Progenitor cell of endocrine pancreas (in vitro differentiated cells): ENCODE measurements at regions not wholly inside any gene's neighbourhood (a gene's known extent, or its start where the extent isn't known, plus 50 kb on each side); places are given as distances from the start of the nearest gene placed in this dataset.
"Not testable (repeated sequence)": the region's sequence is repeated elsewhere in the genome, so short reads cannot be mapped to it uniquely, and the experiment has no call there.

ENCODE experiments used
- DNase-seq: peaks from one replicate; pipeline ENCODE4 v3.0.0; 2021; ENCODE audit warnings: low spot score; ENCODE audit not compliant: unreplicated experiment
- H3K27ac Mint-ChIP-seq: 2 replicates; pipeline ENCODE4 v1.8.0; 2021; ENCODE audit warnings: mild to moderate bottlenecking, moderate library complexity, mixed read lengths
- H3K27me3 Mint-ChIP-seq: 2 replicates; pipeline ENCODE4 v1.8.0; 2021; ENCODE audit warnings: mixed read lengths
- H3K36me3 Mint-ChIP-seq: 2 replicates; pipeline ENCODE4 v1.8.0; 2022; ENCODE audit warnings: mixed read lengths; ENCODE audit not compliant: insufficient read depth
- H3K4me1 Mint-ChIP-seq: 2 replicates; pipeline ENCODE4 v1.8.0; 2021; ENCODE audit warnings: low read depth, mixed read lengths
- H3K4me3 Mint-ChIP-seq: 2 replicates; pipeline ENCODE4 v1.8.0; 2021; ENCODE audit warnings: low read depth, mild to moderate bottlenecking, moderate library complexity, mixed read lengths
- H3K9me3 Mint-ChIP-seq: 2 replicates; pipeline ENCODE4 v1.8.0; 2021; ENCODE audit warnings: low read depth, mixed read lengths
- TF ChIP-seq, protein P1 (sequence below): fragments of 200-600 bp; sonication (generic); IDR thresholded peaks from one replicate; pipeline ENCODE4 v1.5.0; 2021; ENCODE audit warnings: antibody characterized with exemption, mild to moderate bottlenecking; ENCODE audit not compliant: unreplicated experiment

DNA sequence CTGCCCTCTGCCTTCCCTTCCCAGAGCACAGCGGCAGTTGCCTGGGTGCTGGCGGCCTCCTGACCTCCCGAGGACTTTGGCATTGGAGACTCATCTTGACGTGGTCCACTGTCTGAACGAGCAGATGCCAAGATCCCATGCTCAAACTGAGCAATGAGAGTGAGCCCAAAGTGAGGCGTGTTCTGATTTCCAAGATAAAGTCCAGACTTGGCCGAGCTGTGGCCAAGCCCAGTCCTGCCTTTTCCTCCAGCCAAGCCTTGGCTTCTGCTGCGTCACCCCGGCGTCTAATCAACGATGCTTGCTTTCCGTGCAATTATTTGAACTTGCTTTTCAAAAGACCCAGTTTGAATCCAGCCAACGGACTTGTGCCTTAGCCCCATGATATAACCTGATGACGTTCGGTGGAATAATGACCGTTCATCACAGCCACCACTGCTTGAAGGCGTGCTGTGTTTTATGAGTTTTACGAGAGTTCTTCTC lies 179.2 kb downstream of the IRF8 start:
- Mint-ChIP-seq H3K27ac (no peak overlapping the region), H3K36me3 (no peaks in the 10 kb centered on the region), H3K9me3 (no peaks in the 10 kb centered on the region), H3K27me3 (peaks cover 26% of the 10 kb centered on the region), H3K4me1 (peaks cover 10% of the 10 kb centered on the region), H3K4me3 (no peak overlapping the region)
- TF ChIP-seq, protein P1, sequence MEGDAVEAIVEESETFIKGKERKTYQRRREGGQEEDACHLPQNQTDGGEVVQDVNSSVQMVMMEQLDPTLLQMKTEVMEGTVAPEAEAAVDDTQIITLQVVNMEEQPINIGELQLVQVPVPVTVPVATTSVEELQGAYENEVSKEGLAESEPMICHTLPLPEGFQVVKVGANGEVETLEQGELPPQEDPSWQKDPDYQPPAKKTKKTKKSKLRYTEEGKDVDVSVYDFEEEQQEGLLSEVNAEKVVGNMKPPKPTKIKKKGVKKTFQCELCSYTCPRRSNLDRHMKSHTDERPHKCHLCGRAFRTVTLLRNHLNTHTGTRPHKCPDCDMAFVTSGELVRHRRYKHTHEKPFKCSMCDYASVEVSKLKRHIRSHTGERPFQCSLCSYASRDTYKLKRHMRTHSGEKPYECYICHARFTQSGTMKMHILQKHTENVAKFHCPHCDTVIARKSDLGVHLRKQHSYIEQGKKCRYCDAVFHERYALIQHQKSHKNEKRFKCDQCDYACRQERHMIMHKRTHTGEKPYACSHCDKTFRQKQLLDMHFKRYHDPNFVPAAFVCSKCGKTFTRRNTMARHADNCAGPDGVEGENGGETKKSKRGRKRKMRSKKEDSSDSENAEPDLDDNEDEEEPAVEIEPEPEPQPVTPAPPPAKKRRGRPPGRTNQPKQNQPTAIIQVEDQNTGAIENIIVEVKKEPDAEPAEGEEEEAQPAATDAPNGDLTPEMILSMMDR, result no peak
- DNase-seq, result no peak

GRCh38 chr16:86078711-86079110 lies 179.7 kb downstream of the IRF8 start:
- H3K27me3 Mint-ChIP-seq, result peaks cover 29% of the 10 kb centered on the region
- H3K9me3 Mint-ChIP-seq, DNase-seq, H3K27ac Mint-ChIP-seq, H3K4me3 Mint-ChIP-seq, H3K36me3 Mint-ChIP-seq, H3K4me1 Mint-ChIP-seq: not testable (repeated sequence)

GRCh38 chr16:86079255-86079885 lies 180.4 kb downstream of the IRF8 start:
- no peak overlapping the region for H3K4me3 Mint-ChIP-seq
- no peaks in the 10 kb centered on the region for H3K36me3 Mint-ChIP-seq
- TF ChIP-seq, protein P1, result no peak
- no peak overlapping the region for H3K27ac Mint-ChIP-seq
- peaks cover 25% of the 10 kb centered on the region for H3K27me3 Mint-ChIP-seq
- no peak for DNase-seq
- peaks cover 6% of the 10 kb centered on the region for H3K4me1 Mint-ChIP-seq
- H3K9me3 Mint-ChIP-seq, result no peaks in the 10 kb centered on the region

DNA sequence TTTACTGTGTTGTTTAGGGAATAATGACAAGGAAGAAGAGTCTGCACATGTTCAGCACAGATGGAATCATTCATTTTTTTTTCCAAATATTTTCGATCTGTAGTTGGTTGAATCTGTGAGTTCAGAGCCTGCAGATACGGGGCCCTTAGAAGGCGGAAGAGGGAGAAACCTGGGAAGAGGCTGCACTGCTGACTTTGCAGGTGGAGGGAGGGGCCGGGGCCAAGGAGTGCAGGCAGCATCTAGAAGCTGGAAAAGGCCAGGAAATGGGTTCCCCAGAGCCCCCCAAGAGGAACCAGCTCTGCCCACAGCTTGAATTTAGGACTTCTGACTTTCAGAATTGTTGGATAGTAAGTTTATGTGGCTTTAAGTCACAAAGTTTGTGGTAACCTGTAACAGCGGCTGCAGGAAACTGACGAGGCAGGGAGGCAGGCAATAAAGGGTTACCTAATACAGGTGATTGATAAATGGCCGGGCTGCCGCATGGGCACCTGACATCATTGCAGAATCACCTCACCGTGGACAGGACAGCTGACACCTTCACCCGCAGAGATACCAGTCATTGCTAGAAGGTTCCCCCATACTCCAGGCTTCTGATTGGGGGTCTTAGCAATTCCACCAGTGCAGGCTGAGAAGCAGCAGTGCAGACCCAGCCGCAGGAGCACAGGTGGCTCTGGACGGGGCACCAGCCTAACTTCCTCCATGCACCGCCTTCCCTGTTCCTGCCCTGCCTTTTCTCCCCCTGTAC lies 181.3 kb downstream of the IRF8 start:
- TF ChIP-seq, protein P1, result no peak
- Mint-ChIP-seq H3K27ac (no peak overlapping the region), H3K9me3 (no peaks in the 10 kb centered on the region), H3K36me3 (no peaks in the 10 kb centered on the region), H3K4me1 (no peaks in the 10 kb centered on the region), H3K4me3 (no peak overlapping the region), H3K27me3 (peaks cover 25% of the 10 kb centered on the region)
- DNase-seq, result no peak

DNA sequence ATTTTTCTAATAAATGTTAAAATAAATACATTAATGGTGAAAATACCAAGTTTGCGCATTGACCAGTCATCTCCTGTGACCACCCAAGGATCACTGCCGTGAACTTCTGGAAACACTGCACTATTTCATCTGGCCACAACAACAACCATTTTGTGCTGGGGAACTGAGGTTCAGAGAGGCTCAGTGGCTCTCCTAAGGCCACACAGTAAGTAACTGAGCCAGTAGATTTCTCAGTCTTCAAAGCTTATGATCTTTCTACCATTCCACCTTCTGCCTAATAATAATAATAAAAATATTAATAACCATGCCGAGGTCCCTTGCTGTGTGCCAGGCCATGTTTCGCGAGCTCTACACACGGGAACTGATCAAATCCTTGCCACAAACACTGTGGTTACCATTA lies 182.0 kb downstream of the IRF8 start:
- H3K9me3 Mint-ChIP-seq, result no peaks in the 10 kb centered on the region
- H3K4me3 Mint-ChIP-seq, result no peak overlapping the region
- no peaks in the 10 kb centered on the region for H3K36me3 Mint-ChIP-seq
- TF ChIP-seq, protein P1, result no peak
- H3K27ac Mint-ChIP-seq, result no peak overlapping the region
- DNase-seq, result no peak
- no peaks in the 10 kb centered on the region for H3K4me1 Mint-ChIP-seq
- peaks cover 25% of the 10 kb centered on the region for H3K27me3 Mint-ChIP-seq
